AG04449 (cell line): ENCODE measurements at regions not wholly inside any gene's neighbourhood (a gene's known extent, or its start where the extent isn't known, plus 50 kb on each side); places are given as distances from the start of the nearest gene placed in this dataset.

Experiments
- CTCF ChIA-PET: fragments of 350-600 bp; formaldehyde crosslinking; extraction: SDS; loops from one replicate; lab custom pipeline; 2021; ENCODE audit warnings: antibody characterized with exemption; lab: Yijun Ruan, JAX
- POLR2A ChIA-PET: fragments of 400-600, 350-600 bp; formaldehyde crosslinking; extraction: SDS; loops from one replicate; lab custom pipeline; 2020; ENCODE audit warnings: antibody characterized with exemption, inconsistent platforms; lab: Yijun Ruan, JAX
- DNase-seq: peaks from one replicate; pipeline ENCODE4 v3.0.0-alpha.2; 2010; ENCODE audit warnings: low read depth, low spot score
- H3K4me3 ChIP-seq: 2 replicates; pipeline ENCODE4 v1.5.1; 2011; ENCODE audit warnings: low read depth, mild to moderate bottlenecking, control low read depth, low read length
- TF ChIP-seq, protein P1 (sequence below): IDR thresholded peaks from one replicate; pipeline ENCODE4 v1.5.1; 2011; ENCODE audit warnings: mild to moderate bottlenecking, moderate library complexity, low read length, control low read depth, inconsistent platforms; ENCODE audit not compliant: insufficient read depth; ENCODE audit errors: missing control alignments

DNA sequence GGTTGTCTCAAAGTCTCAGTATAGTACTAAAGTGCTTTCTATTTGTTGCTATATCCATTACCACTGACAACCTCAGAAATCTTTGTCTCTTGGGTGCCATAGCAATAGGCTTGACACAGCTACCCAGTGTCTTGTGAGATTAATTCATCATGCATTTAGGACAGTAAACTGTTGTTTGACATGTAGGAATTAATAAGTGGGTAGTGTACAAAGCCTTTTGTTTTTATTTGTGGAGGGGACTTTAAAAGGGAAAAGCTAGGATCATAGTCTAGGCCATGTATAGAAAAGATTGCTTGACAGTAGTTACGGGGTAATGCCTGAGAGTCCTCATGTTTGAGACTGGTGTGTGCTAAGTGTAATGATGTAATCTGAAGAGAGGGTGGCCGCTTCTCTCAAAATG, 102.6 kb upstream of the AGR3 start:
- ChIA-PET CTCF (interaction anchor here (1.0 to 3.0 kb wide), 5 partner anchors 23 to 663 kb away, joined by 4 to 27 read pairs (median 12); partner anchors contain the start of gene AHR), POLR2A (no interaction called here)
- no peak for DNase-seq
- TF ChIP-seq, protein P1, sequence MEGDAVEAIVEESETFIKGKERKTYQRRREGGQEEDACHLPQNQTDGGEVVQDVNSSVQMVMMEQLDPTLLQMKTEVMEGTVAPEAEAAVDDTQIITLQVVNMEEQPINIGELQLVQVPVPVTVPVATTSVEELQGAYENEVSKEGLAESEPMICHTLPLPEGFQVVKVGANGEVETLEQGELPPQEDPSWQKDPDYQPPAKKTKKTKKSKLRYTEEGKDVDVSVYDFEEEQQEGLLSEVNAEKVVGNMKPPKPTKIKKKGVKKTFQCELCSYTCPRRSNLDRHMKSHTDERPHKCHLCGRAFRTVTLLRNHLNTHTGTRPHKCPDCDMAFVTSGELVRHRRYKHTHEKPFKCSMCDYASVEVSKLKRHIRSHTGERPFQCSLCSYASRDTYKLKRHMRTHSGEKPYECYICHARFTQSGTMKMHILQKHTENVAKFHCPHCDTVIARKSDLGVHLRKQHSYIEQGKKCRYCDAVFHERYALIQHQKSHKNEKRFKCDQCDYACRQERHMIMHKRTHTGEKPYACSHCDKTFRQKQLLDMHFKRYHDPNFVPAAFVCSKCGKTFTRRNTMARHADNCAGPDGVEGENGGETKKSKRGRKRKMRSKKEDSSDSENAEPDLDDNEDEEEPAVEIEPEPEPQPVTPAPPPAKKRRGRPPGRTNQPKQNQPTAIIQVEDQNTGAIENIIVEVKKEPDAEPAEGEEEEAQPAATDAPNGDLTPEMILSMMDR = no peak
- H3K4me3 ChIP-seq = no peak overlapping the region

DNA sequence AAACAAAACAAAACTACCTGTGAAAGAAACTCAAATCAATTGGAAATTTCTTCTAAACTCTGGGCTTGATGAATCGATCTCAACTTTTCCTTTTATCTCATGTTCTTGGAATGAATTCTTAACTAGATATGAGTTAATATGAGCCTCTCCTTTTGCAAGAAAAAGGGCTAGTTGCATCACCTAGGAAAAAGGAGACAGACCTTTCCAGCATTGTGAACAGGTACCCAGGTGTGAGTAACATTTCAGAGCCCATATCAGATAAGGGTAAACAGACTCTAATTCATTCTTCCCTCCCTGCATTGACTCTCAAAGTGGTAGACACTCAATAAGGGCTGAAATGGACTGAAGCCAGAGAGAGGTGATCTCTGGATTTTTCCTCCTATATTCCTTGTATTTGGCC, 103.8 kb upstream of the AGR3 start:
- TF ChIP-seq, protein P1 = no peak
- no peak for DNase-seq
- ChIA-PET POLR2A (no interaction called here), CTCF (interaction anchor here (1.2 kb wide), 1 partner anchor 13 kb away, joined by 3 read pairs; no protein-coding TSS in a partner anchor)
- no peak overlapping the region for H3K4me3 ChIP-seq

DNA sequence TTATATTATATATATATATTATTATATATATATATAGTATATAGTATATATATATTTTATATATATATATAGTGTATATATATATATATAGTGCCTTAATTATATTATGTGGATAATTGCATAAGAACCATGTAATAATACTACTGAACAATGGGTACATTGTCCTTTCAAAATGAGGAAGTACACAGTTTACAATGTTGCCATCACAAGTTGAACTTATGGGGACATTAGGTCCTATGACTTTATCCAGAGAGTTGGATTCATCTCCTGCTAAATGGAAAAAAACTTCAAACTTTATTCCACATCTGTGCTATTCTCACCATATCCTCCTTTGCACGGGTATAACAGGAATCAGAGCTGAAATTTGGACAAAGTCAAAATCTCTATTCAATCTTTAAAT, 105.0 kb upstream of the AGR3 start:
- TF ChIP-seq, protein P1 = no peak
- H3K4me3 ChIP-seq = no peak overlapping the region
- ChIA-PET CTCF (no interaction called here), POLR2A (interaction anchor here (0.6 kb wide), 1 partner anchor 477 kb away, joined by 4 read pairs; no protein-coding TSS in a partner anchor)
- no peak for DNase-seq

DNA sequence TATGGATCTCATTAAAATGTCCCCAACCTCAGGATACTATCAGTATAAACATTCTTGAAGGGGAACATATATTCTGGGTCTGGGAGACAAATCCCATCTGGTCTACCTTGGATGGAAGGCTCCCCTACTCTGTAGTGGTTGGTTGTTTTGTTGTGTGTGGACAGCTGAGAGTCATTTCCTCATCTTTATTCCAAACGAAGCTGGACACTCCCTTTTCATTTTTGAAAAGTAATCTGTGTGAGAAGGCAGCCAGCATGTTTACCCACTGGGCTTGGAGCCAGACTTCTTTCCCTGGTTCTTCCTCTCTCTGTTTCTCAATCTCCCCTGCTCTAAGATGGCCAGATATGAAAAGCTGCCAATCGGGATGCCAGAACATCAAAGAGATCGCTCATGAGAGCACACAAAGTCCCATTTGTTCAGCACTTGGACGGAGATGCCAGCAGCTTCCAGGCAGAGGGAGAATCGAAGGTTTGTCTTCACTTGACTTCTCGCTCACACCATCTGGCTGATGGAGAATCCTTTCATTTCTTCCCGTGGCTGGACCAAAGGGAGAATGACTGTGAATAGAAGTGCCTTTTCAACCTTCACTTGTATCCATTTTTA, 108.1 kb upstream of the AGR3 start:
- TF ChIP-seq, protein P1 = no peak
- ChIA-PET POLR2A (no interaction called here), CTCF (interaction anchor here (1.0 to 1.9 kb wide), 3 partner anchors 19 to 313 kb away, joined by 3 to 6 read pairs (median 3); no protein-coding TSS in a partner anchor)
- 0 out of 2 replicates have a peak overlapping the region, but pooled peaks have one; percentile 6 for H3K4me3 ChIP-seq
- DNase-seq = peak; percentile 37

DNA sequence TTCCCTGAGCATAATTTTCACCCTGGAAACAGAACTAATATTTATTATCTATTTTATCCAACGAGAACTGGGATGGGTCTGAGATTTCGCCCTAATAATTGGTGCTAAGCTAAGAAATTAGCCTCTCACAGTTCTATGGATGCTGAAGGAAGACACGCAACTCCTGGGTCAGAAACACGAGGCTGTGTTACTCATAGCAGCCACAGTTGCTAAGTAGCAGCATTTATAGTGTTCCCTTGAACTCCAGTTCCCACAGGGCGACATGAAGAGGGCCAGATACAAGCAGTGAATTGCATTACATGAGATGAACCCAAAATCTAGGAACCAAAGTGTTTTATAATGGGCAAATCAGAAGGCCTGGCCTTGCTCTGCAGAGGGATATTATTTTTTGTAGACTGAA, 109.8 kb upstream of the AGR3 start:
- CTCF ChIA-PET = no interaction called here
- POLR2A ChIA-PET = no interaction called here
- DNase-seq = no peak
- TF ChIP-seq, protein P1 = no peak
- H3K4me3 ChIP-seq = no peak overlapping the region

DNA sequence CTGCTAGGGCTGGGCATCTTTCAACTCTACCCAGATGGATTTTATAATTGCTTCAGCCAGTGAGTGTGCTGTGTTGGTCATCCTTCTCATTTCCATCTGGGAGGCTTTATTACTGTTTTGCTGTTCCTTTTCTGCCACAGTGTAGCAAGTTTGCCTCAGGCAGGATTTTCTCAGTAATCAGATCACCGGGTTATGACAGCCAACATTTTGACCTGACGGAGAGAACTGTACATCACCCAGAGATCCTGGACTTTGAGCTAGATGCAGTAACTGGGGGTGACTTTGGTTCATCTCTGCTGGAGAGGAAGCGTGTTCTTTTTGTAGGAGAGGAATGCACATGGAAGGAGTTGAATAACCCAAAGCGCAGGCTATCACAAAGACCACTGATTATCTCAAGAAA, 111.8 kb upstream of the AGR3 start:
- DNase-seq = no peak
- no peak overlapping the region for H3K4me3 ChIP-seq
- POLR2A ChIA-PET = no interaction called here
- TF ChIP-seq, protein P1 = no peak
- CTCF ChIA-PET = interaction anchor here (1.2 to 1.4 kb wide), 2 partner anchors 308 to 530 kb away, joined by 3 to 7 read pairs; no protein-coding TSS in a partner anchor
